H9 (cell line): ENCODE measurements at regions not wholly inside any gene's neighbourhood (a gene's known extent, or its start where the extent isn't known, plus 50 kb on each side); places are given as distances from the start of the nearest gene placed in this dataset.

Experiments
- DNase-seq: peaks from one replicate; pipeline ENCODE4 v3.0.0-alpha.2; 2017
- H2AFZ ChIP-seq: one replicate; pipeline ENCODE4 v1.6.1; 2013; ENCODE audit warnings: mild to moderate bottlenecking, low read length, control low read depth, moderate library complexity
- H2AK5ac ChIP-seq: 2 replicates; pipeline ENCODE4 v1.6.1; 2013; ENCODE audit warnings: low read length, control low read depth, mixed read lengths; ENCODE audit not compliant: insufficient read length
- H2BK120ac ChIP-seq: one replicate; pipeline ENCODE4 v1.6.1; 2013; ENCODE audit warnings: low read depth, mild to moderate bottlenecking, low read length, control low read depth, inconsistent platforms; ENCODE audit not compliant: poor library complexity, severe bottlenecking
- H2BK12ac ChIP-seq: 2 replicates; pipeline ENCODE4 v1.6.1; 2013; ENCODE audit warnings: low read length, control low read depth, mixed read lengths, low read depth; ENCODE audit not compliant: insufficient read length
- H2BK15ac ChIP-seq: 2 replicates; pipeline ENCODE4 v1.6.1; 2013; ENCODE audit warnings: low read depth, low read length, control low read depth
- H2BK20ac ChIP-seq: one replicate; pipeline ENCODE4 v1.6.1; 2013; ENCODE audit warnings: low read depth, mild to moderate bottlenecking, low read length, control low read depth, inconsistent platforms; ENCODE audit not compliant: poor library complexity, severe bottlenecking
- H2BK5ac ChIP-seq: 2 replicates; pipeline ENCODE4 v1.6.1; 2013; ENCODE audit warnings: low read length, control low read depth, mixed read lengths; ENCODE audit not compliant: insufficient read length
- H3K14ac ChIP-seq: 2 replicates; pipeline ENCODE4 v1.6.1; 2013; ENCODE audit warnings: low read length, control low read depth; ENCODE audit not compliant: insufficient read depth
- H3K18ac ChIP-seq: 2 replicates; pipeline ENCODE4 v1.6.1; 2013; ENCODE audit warnings: low read depth, mild to moderate bottlenecking, mixed read lengths, low read length, control low read depth; ENCODE audit not compliant: insufficient read length
- H3K23ac ChIP-seq: 2 replicates; pipeline ENCODE4 v1.6.1; 2013; ENCODE audit warnings: low read length, control low read depth, mixed read lengths, low read depth; ENCODE audit not compliant: insufficient read length
- H3K23me2 ChIP-seq: 2 replicates; pipeline ENCODE4 v1.6.1; 2013; ENCODE audit warnings: low read depth, mild to moderate bottlenecking, mixed read lengths, low read length, control low read depth; ENCODE audit not compliant: insufficient read length, poor library complexity, severe bottlenecking
- H3K27ac ChIP-seq: 2 replicates; pipeline ENCODE4 v1.5.1; 2013; ENCODE audit warnings: low read length, control low read depth, mixed read lengths, low read depth; ENCODE audit not compliant: insufficient read length
- H3K27me3 ChIP-seq: 2 replicates; pipeline ENCODE4 v1.6.1; 2013; ENCODE audit warnings: low read length, control low read depth, inconsistent platforms; ENCODE audit not compliant: insufficient read depth
- H3K4ac ChIP-seq: 2 replicates; pipeline ENCODE4 v1.6.1; 2013; ENCODE audit warnings: low read depth, mild to moderate bottlenecking, control low read depth, inconsistent platforms, low read length, moderate library complexity
- H3K4me1 ChIP-seq: 2 replicates; pipeline ENCODE4 v1.6.1; 2013; ENCODE audit warnings: low read length, control low read depth, inconsistent platforms; ENCODE audit not compliant: insufficient read depth
- H3K4me2 ChIP-seq: 2 replicates; pipeline ENCODE4 v1.6.1; 2013; ENCODE audit warnings: low read length, control low read depth, mixed read lengths; ENCODE audit not compliant: insufficient read length, insufficient read depth
- H3K56ac ChIP-seq: 2 replicates; pipeline ENCODE4 v1.6.1; 2013; ENCODE audit warnings: low read depth, mild to moderate bottlenecking, mixed read lengths, low read length, control low read depth; ENCODE audit not compliant: insufficient read length
- H3K79me1 ChIP-seq: 2 replicates; pipeline ENCODE4 v1.6.1; 2013; ENCODE audit warnings: low read depth, mild to moderate bottlenecking, moderate library complexity, low read length, control low read depth, inconsistent platforms; ENCODE audit not compliant: insufficient read depth, poor library complexity, severe bottlenecking
- H3K79me2 ChIP-seq: 2 replicates; pipeline ENCODE4 v1.6.1; 2013; ENCODE audit warnings: low read length, control low read depth, inconsistent platforms; ENCODE audit not compliant: insufficient read depth
- H3K9ac ChIP-seq: 2 replicates; pipeline ENCODE4 v1.6.1; 2013; ENCODE audit warnings: low read length, control low read depth, mixed read lengths; ENCODE audit not compliant: insufficient read length; ENCODE audit errors: extremely low read depth
- H3K9me3 ChIP-seq: one replicate; pipeline ENCODE4 v1.6.1; 2013; ENCODE audit warnings: low read depth, low read length, inconsistent platforms; ENCODE audit not compliant: control insufficient read depth
- H3T11ph ChIP-seq: one replicate; pipeline ENCODE4 v1.6.1; 2013; ENCODE audit warnings: mild to moderate bottlenecking, low read length, control low read depth, inconsistent platforms
- H4K20me1 ChIP-seq: one replicate; pipeline ENCODE4 v1.6.1; 2013; ENCODE audit not compliant: control insufficient read depth, insufficient read length, insufficient read depth
- H4K5ac ChIP-seq: 2 replicates; pipeline ENCODE4 v1.6.1; 2013; ENCODE audit warnings: low read depth, mild to moderate bottlenecking, mixed read lengths, low read length, control low read depth; ENCODE audit not compliant: insufficient read length
- H4K8ac ChIP-seq: replicated peaks from 2 replicates; pipeline ENCODE4 v1.6.1; 2013; ENCODE audit warnings: low read length, control low read depth, mixed read lengths, low read depth; ENCODE audit not compliant: insufficient read length
- H4K91ac ChIP-seq: 2 replicates; pipeline ENCODE4 v1.6.1; 2013; ENCODE audit warnings: low read depth, mild to moderate bottlenecking, moderate library complexity, mixed read lengths, low read length, control low read depth; ENCODE audit not compliant: insufficient read length
- H3K27ac Mint-ChIP-seq, 3 experiments: 2 replicates in 2 of 3; 3 replicates in 1 of 3; pipeline ENCODE4 v1.8.0; 2020 to 2021; ENCODE audit warnings: mixed read lengths in 3 of 3, mild to moderate bottlenecking in 1 of 3, moderate library complexity in 1 of 3
- H3K27me3 Mint-ChIP-seq: 2 replicates; pipeline ENCODE4 v1.8.0; 2021; ENCODE audit warnings: low read depth, mild to moderate bottlenecking, moderate library complexity, mixed read lengths
- H3K36me3 Mint-ChIP-seq, 3 experiments: 2 replicates in 2 of 3; 3 replicates in 1 of 3; pipeline ENCODE4 v1.8.0; 2020 to 2021; ENCODE audit warnings: low read depth in 3 of 3, mixed read lengths in 3 of 3; ENCODE audit not compliant: insufficient read depth in 1 of 3
- H3K4me1 Mint-ChIP-seq, 2 experiments: 2 replicates each; pipeline ENCODE4 v1.8.0; 2020; ENCODE audit warnings: mixed read lengths in 2 of 2
- H3K4me3 Mint-ChIP-seq, 2 experiments: 2 replicates in 1 of 2; 3 replicates in 1 of 2; pipeline ENCODE4 v1.8.0; 2020 to 2021; ENCODE audit warnings: mild to moderate bottlenecking in 2 of 2, mixed read lengths in 2 of 2, moderate library complexity in 1 of 2
- H3K9me3 Mint-ChIP-seq, 2 experiments: 2 replicates in 1 of 2; 3 replicates in 1 of 2; pipeline ENCODE4 v1.8.0; 2020; ENCODE audit warnings: mild to moderate bottlenecking in 2 of 2, mixed read lengths in 2 of 2, moderate library complexity in 1 of 2
- CTCF ChIP-seq: fragments of 200-600 bp; sonication (generic); conservative IDR thresholded peaks from 3 replicates; pipeline ENCODE4 v1.8.0; 2021; ENCODE audit warnings: antibody characterized with exemption, mild to moderate bottlenecking
- WGBS: extraction: QIAGEN DNeasy Blood & Tissue Kit; methylation state at CpG from one replicate; pipeline ENCODE4 v1.1.7; 2013; ENCODE audit warnings: missing lambda C conversion rate, low lambda C conversion rate, mixed read lengths; ENCODE audit not compliant: insufficient read length; ENCODE audit errors: extremely low coverage; 5-methylcytosine and 5-hydroxymethylcytosine counted together

- Histone ChIP-seq H2AFZ (no peak overlapping the region), H2AK5ac (no peak overlapping the region)
Measured at GRCh38 chr12:30138483-30138882, 354.7 kb upstream of the TMTC1 start.

More at GRCh38 chr12:30138483-30138882, 354.7 kb upstream of the TMTC1 start:
- no peaks in the 10 kb centered on the region for H4K20me1 ChIP-seq
- Mint-ChIP-seq H3K9me3 (no peaks in the 10 kb centered on the region; a peak in 1 of 5 replicates), H3K4me1 (no peaks in the 10 kb centered on the region), H3K36me3 (no peaks in the 10 kb centered on the region), H3K27me3 (no peaks in the 10 kb centered on the region), H3K27ac (peak overlapping the region in 1 of 3 experiments; percentile 91; a peak in 1 of 7 replicates), H3K4me3 (no peak overlapping the region)
- peak; percentile 41 for DNase-seq
- H4K91ac ChIP-seq, result no peak overlapping the region
- H3K18ac ChIP-seq, result no peak overlapping the region
- H2BK15ac ChIP-seq, result no peak overlapping the region
- no peak overlapping the region for H2BK12ac ChIP-seq
- H3K4me1 ChIP-seq, result no peaks in the 10 kb centered on the region
- no peaks in the 10 kb centered on the region for H3K9me3 ChIP-seq
- H4K8ac ChIP-seq, result no peak overlapping the region
- no peak overlapping the region for H2BK5ac ChIP-seq
- H3K9ac ChIP-seq, result no peak overlapping the region
- TF ChIP-seq CTCF, result no peak
- H2BK120ac ChIP-seq, result no peak overlapping the region
- no peak overlapping the region for H3K4me2 ChIP-seq
- no peak overlapping the region for H3K4ac ChIP-seq
- no peaks in the 10 kb centered on the region for H3K23me2 ChIP-seq
- H4K5ac ChIP-seq, result no peak overlapping the region
- H3K14ac ChIP-seq, result no peak overlapping the region
- no CpG with 5 or more reads among the region's 2 CpGs for WGBS
- no peak overlapping the region for H3T11ph ChIP-seq
- H3K56ac ChIP-seq, result no peak overlapping the region
- H3K27ac ChIP-seq, result no peak overlapping the region
- H2BK20ac ChIP-seq, result no peak overlapping the region
- no peaks in the 10 kb centered on the region for H3K27me3 ChIP-seq
- no peaks in the 10 kb centered on the region for H3K79me1 ChIP-seq
- no peak overlapping the region for H3K23ac ChIP-seq
- no peaks in the 10 kb centered on the region for H3K79me2 ChIP-seq
